Liver (tissue), 7 donors: ENCODE measurements at regions not wholly inside any gene's neighbourhood (a gene's known extent, or its start where the extent isn't known, plus 50 kb on each side); places are given as distances from the start of the nearest gene placed in this dataset.

Experiments used
- DNase-seq: peaks from one replicate; pipeline ENCODE4 v3.0.0-alpha.2; 2017; ENCODE audit warnings: low spot score
- H3K27ac ChIP-seq, 2 donors: one replicate each; pipeline ENCODE4 v1.7.0; 2013; ENCODE audit warnings: inconsistent platforms in 2 of 2, low read length in 2 of 2, control low read depth in 1 of 2, low read depth in 1 of 2, mild to moderate bottlenecking in 1 of 2
- H3K27me3 ChIP-seq, 4 donors: one replicate each; pipeline versions ENCODE4 v1.6.1 to v1.7.0; 2013; ENCODE audit warnings: low read length in 3 of 4, inconsistent platforms in 1 of 4, mild to moderate bottlenecking in 1 of 4, moderate library complexity in 1 of 4; ENCODE audit not compliant: control insufficient read depth in 4 of 4, insufficient read depth in 4 of 4
- H3K36me3 ChIP-seq, 4 donors: one replicate each; pipeline versions ENCODE4 v1.6.1 to v1.7.0; 2013; ENCODE audit warnings: low read length in 3 of 4, mild to moderate bottlenecking in 3 of 4, low read depth in 1 of 4, moderate library complexity in 1 of 4; ENCODE audit not compliant: control insufficient read depth in 4 of 4, insufficient read depth in 3 of 4
- H3K4me1 ChIP-seq, 4 donors: one replicate each; pipeline versions ENCODE4 v1.6.1 to v1.7.0; 2013; ENCODE audit warnings: low read length in 3 of 4, mild to moderate bottlenecking in 3 of 4, moderate library complexity in 1 of 4; ENCODE audit not compliant: control insufficient read depth in 4 of 4, insufficient read depth in 4 of 4
- H3K4me3 ChIP-seq, 3 donors: one replicate each; pipeline versions ENCODE4 v1.6.1 to v1.7.0; 2013; ENCODE audit warnings: low read length in 3 of 3, control low read depth in 1 of 3, low read depth in 1 of 3, mild to moderate bottlenecking in 1 of 3
- H3K9ac ChIP-seq, 2 donors: one replicate each; pipeline ENCODE4 v1.7.0; 2013; ENCODE audit warnings: low read length in 2 of 2, mild to moderate bottlenecking in 2 of 2, moderate library complexity in 2 of 2, control low read depth in 1 of 2, low read depth in 1 of 2
- H3K9me3 ChIP-seq, 4 donors: one replicate each; pipeline versions ENCODE4 v1.6.1 to v1.7.0; 2013; ENCODE audit warnings: low read length in 3 of 4; ENCODE audit not compliant: control insufficient read depth in 4 of 4
- ATF3 ChIP-seq: IDR thresholded peaks from 2 replicates; pipeline ENCODE4 v1.6.1; 2016; ENCODE audit warnings: antibody characterized with exemption
- EGR1 ChIP-seq, 2 donors: IDR thresholded peaks; 2 replicates each; pipeline ENCODE4 v1.6.1; 2016 to 2018; ENCODE audit warnings: antibody characterized with exemption in 2 of 2, low read depth in 2 of 2
- FOXA1 ChIP-seq: IDR thresholded peaks from 2 replicates; pipeline ENCODE4 v1.6.1; 2016; ENCODE audit warnings: antibody characterized with exemption
- FOXA2 ChIP-seq: IDR thresholded peaks from 2 replicates; pipeline ENCODE4 v1.6.1; 2016; ENCODE audit warnings: antibody characterized with exemption
- GABPA ChIP-seq, 2 donors: IDR thresholded peaks in 1 of 2; conservative IDR thresholded peaks in 1 of 2; 2 replicates each; pipeline ENCODE4 v1.6.1; 2016; ENCODE audit warnings: antibody characterized with exemption in 2 of 2, mild to moderate bottlenecking in 1 of 2, moderate library complexity in 1 of 2
- HNF4A ChIP-seq, 2 donors: conservative IDR thresholded peaks; 2 replicates each; pipeline ENCODE4 v1.6.1; 2016; ENCODE audit warnings: antibody characterized with exemption in 2 of 2, mild to moderate bottlenecking in 2 of 2
- HNF4G ChIP-seq: IDR thresholded peaks from 2 replicates; pipeline ENCODE4 v1.6.1; 2016; ENCODE audit warnings: antibody characterized with exemption
- JUND ChIP-seq, 2 donors: IDR thresholded peaks; 2 replicates each; pipeline ENCODE4 v1.6.1; 2016; ENCODE audit warnings: antibody characterized with exemption in 2 of 2
- RAD21 ChIP-seq, 2 donors: IDR thresholded peaks; 2 replicates each; pipeline ENCODE4 v1.6.1; 2016; ENCODE audit warnings: antibody characterized with exemption in 2 of 2, mild to moderate bottlenecking in 2 of 2
- RXRA ChIP-seq, 2 donors: IDR thresholded peaks; 2 replicates each; pipeline ENCODE4 v1.6.1; 2017 to 2018; ENCODE audit warnings: antibody characterized with exemption in 2 of 2, mild to moderate bottlenecking in 1 of 2
- SP1 ChIP-seq: IDR thresholded peaks from 2 replicates; pipeline ENCODE4 v1.6.1; 2018; ENCODE audit warnings: antibody characterized with exemption, mild to moderate bottlenecking
- TAF1 ChIP-seq: conservative IDR thresholded peaks from 2 replicates; pipeline ENCODE4 v1.6.1; 2016; ENCODE audit warnings: antibody characterized with exemption, mild to moderate bottlenecking
- YY1 ChIP-seq: IDR thresholded peaks from 2 replicates; pipeline ENCODE4 v1.6.1; 2016; ENCODE audit warnings: antibody characterized with exemption, mild to moderate bottlenecking
- WGBS: extraction: QIAGEN DNeasy Blood & Tissue Kit; methylation state at CpG from one replicate; pipeline ENCODE4 v1.1.7; 2013; 5-methylcytosine and 5-hydroxymethylcytosine counted together
- TF ChIP-seq, protein P1 (sequence below): IDR thresholded peaks from 2 replicates; pipeline ENCODE4 v1.6.1; 2016; ENCODE audit warnings: antibody characterized with exemption
- TF ChIP-seq, protein P2 (sequence below): IDR thresholded peaks from 2 replicates; pipeline ENCODE4 v1.6.1; 2016; ENCODE audit warnings: antibody characterized with exemption, mild to moderate bottlenecking
- TF ChIP-seq, protein P3 (sequence below): IDR thresholded peaks from 2 replicates; pipeline ENCODE4 v1.6.1; 2016; ENCODE audit warnings: antibody characterized with exemption
- donor health status: healthy.
- donor health status: healthy.
- donor health status: healthy.
- donor health status: healthy.

DNA sequence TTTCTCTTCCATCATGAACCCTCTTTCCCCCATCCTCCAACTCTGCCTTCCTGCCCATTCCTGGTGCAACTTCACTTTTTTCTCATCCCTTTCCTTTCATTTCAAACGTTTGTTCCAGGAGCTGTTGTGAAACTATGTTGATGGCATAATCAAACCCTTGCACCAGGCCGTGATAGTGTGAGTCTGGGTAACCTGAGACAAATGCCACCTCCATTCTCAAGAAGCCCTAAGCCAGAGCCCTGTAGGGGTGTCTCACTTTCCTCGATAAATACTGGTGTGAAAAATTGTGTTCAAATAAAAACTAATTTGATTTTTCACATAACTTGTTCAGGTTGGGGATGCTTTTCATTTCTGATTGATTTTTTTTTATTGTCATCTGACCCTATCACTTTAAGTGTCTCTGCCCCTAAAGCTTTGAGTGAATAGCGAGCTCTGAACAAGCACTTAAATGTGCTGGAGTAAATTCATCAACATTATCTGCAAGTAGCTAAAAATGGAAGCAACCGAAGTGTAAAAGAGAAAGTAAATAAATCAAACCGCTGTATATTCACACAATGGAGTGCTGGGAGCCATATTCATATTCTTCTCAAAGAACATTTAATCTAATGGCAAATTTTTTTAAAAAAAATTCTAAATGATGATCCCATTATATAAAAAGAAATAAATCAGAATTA is 303.1 kb upstream of the CDYL start:
- Histone ChIP-seq H3K4me3 (no peak overlapping the region), H3K9ac (no peak overlapping the region)
- 58% methylated on average over 6 of the region's 6 CpGs for WGBS

GRCh38 chr6:4472222-4472621 is 304.0 kb upstream of the CDYL start:
- H3K4me1 ChIP-seq: no peaks in the 10 kb centered on the region
- no peaks in the 10 kb centered on the region for H3K36me3 ChIP-seq
- peaks cover 2 to 16% (median 7%) of the 10 kb centered on the region in 4 donors for H3K9me3 ChIP-seq
- WGBS: 91% methylated on average over 3 of the region's 3 CpGs
- no peak overlapping the region for H3K27ac ChIP-seq
- H3K9ac ChIP-seq: no peak overlapping the region
- no peak overlapping the region for H3K4me3 ChIP-seq
- DNase-seq: no peak
- H3K27me3 ChIP-seq: peaks cover 0 to 5% (median 0%) of the 10 kb centered on the region in 4 donors
- TF ChIP-seq, protein P1, sequence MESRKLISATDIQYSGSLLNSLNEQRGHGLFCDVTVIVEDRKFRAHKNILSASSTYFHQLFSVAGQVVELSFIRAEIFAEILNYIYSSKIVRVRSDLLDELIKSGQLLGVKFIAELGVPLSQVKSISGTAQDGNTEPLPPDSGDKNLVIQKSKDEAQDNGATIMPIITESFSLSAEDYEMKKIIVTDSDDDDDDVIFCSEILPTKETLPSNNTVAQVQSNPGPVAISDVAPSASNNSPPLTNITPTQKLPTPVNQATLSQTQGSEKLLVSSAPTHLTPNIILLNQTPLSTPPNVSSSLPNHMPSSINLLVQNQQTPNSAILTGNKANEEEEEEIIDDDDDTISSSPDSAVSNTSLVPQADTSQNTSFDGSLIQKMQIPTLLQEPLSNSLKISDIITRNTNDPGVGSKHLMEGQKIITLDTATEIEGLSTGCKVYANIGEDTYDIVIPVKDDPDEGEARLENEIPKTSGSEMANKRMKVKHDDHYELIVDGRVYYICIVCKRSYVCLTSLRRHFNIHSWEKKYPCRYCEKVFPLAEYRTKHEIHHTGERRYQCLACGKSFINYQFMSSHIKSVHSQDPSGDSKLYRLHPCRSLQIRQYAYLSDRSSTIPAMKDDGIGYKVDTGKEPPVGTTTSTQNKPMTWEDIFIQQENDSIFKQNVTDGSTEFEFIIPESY: no peak
- TF ChIP-seq TAF1: no peak
- TF ChIP-seq, protein P2, sequence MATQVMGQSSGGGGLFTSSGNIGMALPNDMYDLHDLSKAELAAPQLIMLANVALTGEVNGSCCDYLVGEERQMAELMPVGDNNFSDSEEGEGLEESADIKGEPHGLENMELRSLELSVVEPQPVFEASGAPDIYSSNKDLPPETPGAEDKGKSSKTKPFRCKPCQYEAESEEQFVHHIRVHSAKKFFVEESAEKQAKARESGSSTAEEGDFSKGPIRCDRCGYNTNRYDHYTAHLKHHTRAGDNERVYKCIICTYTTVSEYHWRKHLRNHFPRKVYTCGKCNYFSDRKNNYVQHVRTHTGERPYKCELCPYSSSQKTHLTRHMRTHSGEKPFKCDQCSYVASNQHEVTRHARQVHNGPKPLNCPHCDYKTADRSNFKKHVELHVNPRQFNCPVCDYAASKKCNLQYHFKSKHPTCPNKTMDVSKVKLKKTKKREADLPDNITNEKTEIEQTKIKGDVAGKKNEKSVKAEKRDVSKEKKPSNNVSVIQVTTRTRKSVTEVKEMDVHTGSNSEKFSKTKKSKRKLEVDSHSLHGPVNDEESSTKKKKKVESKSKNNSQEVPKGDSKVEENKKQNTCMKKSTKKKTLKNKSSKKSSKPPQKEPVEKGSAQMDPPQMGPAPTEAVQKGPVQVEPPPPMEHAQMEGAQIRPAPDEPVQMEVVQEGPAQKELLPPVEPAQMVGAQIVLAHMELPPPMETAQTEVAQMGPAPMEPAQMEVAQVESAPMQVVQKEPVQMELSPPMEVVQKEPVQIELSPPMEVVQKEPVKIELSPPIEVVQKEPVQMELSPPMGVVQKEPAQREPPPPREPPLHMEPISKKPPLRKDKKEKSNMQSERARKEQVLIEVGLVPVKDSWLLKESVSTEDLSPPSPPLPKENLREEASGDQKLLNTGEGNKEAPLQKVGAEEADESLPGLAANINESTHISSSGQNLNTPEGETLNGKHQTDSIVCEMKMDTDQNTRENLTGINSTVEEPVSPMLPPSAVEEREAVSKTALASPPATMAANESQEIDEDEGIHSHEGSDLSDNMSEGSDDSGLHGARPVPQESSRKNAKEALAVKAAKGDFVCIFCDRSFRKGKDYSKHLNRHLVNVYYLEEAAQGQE: no peak
- TF ChIP-seq FOXA2: no peak
- TF ChIP-seq RXRA (IDR thresholded peaks at IDR 0.05): no peak
- TF ChIP-seq FOXA1: no peak
- TF ChIP-seq RAD21 (IDR thresholded peaks at IDR 0.05): no peak
- TF ChIP-seq SP1: no peak

More for the DNA sequence above, 303.1 kb upstream of the CDYL start:
- H3K9me3 ChIP-seq: peaks cover 2 to 16% (median 7%) of the 10 kb centered on the region in 4 donors
- no peaks in the 10 kb centered on the region for H3K36me3 ChIP-seq
- no peak for DNase-seq
- H3K4me1 ChIP-seq: no peaks in the 10 kb centered on the region
- TF ChIP-seq JUND (IDR thresholded peaks at IDR 0.05): no peak
- no peak for TF ChIP-seq FOXA2
- TF ChIP-seq, protein P3, sequence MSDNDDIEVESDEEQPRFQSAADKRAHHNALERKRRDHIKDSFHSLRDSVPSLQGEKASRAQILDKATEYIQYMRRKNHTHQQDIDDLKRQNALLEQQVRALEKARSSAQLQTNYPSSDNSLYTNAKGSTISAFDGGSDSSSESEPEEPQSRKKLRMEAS: no peak
- no peak for TF ChIP-seq TAF1
- TF ChIP-seq RXRA (IDR thresholded peaks at IDR 0.05): no peak
- TF ChIP-seq HNF4A (conservative IDR thresholded peaks at IDR 0.05): no peak
- TF ChIP-seq ATF3: no peak
- TF ChIP-seq HNF4G: no peak
- TF ChIP-seq RAD21 (IDR thresholded peaks at IDR 0.05): no peak
- no peak for TF ChIP-seq EGR1 (IDR thresholded peaks at IDR 0.05; ENCODE audit: low read depth in 2 of 2)
- no peak for TF ChIP-seq GABPA (IDR thresholded peaks at IDR 0.05 in 1 of 2, conservative IDR thresholded peaks at IDR 0.05 in 1 of 2)
- TF ChIP-seq, protein P1: no peak
- TF ChIP-seq YY1: no peak
- TF ChIP-seq, protein P2: no peak
- H3K27ac ChIP-seq: no peak overlapping the region
- peaks cover 0 to 9% (median 0%) of the 10 kb centered on the region in 4 donors for H3K27me3 ChIP-seq
